HG03280 (cell line): ENCODE measurements at regions not wholly inside any gene's neighbourhood (a gene's known extent, or its start where the extent isn't known, plus 50 kb on each side); places are given as distances from the start of the nearest gene placed in this dataset.
A peak's percentile ranks its signal among the peaks of the same experiment; 100 is the strongest.

Experiments
- ATAC-seq: cut with Tn5 transposase; IDR thresholded peaks from one replicate; pipeline ENCODE4 v1.9.1; 2021; ENCODE audit warnings: mild to moderate bottlenecking, moderate library complexity; ENCODE audit not compliant: unreplicated experiment

DNA sequence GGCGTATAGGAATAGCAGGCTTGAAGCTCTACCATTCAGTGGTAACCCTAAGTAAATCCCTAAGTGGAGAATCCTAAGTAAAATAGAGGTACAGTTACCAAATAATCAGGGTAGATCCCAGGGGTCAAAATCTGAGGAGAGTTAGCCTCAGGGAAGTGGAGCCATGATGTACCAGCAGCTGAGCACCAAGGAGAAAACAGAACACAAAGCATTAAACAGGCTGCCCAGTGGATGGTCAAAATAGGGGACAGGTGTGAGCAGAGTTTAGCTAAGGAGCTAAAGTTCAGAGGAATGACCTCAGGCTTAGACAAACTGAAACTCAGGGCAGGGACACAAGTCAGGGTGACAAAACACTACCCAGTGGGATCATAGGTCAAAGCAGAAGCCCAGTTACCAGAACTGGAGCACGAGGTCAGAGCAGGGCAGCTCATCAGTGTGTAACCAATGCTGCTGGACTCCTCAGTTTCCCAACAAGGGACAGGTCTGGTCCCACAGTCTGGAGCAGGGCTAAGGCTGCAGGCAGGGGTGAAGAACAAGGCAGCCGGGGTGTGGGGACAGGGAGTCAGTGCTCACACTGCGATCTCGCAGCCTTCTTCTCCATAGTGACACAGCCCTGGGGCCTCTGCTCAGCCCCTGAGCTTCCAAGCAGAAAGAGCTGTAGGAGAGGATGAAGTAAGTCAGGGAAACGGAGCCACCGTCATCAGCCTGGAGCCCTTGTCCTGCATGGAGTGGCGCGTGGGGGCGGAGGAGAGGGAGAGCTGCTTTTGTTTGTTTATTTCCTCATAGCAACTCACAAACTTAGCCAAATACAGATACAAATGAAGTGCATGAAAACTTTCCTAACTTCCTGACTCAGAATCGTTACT lies 264.0 kb downstream of the MREG start:
- no peak for ATAC-seq

GRCh38 chr2:215748446-215748845 lies 264.9 kb downstream of the MREG start:
- ATAC-seq, result no peak

DNA sequence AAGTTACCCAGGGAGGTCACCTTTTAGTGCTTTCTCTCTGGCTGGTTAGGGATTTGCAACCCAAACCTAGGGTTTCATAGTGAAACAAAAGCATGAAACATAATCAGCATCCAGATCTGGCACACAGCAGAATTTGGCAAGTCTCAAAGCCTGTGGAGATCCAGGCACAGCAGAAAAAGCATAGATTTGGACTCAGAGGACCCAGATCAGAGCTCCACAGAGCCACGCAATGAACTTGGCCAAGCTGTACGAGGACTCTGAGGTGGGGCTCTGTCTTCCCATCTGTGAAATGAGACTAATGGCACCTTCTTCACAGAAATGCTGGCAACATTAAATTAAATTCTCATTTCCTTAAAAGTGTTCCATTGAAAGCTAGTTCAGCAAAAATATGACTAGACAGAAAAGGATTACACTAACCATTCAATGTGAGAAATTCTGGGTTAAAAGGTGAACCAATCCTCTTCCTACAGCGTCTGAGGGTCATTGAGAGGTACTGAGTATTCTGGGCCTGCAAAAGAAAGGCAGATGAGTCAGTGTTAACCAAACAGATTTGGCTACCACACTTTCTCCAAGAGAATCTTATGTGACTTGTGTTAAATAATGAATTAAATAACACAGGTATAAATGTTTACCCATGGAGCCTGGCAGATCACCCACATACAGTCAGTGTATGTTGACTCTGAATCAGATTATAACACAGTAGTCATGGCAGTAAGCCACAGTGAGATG lies 266.3 kb downstream of the MREG start:
- ATAC-seq, result no peak

- ATAC-seq, result no peak
Observed at GRCh38 chr2:215746226-215746886, 267.0 kb downstream of the MREG start.

DNA sequence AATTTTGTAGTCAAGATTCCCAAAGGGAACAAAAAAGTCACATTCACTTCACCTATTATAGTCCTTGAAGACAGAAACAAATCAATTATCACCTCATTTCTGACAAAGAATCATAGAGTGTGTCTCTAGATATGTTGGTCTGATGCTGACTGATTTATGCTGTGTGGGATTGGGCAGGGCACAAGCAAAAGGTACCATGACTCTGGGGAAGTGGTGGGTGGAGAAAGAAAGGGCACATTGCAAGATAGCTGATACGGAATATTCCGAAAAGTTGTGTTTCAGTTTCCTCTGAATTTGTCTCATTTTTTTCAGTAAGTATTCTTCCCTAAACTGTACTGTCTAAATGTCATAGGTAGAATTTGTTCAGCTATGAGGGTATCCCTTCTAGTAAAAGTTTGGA lies 268.0 kb downstream of the MREG start:
- no peak for ATAC-seq

- no peak for ATAC-seq
Observed at GRCh38 chr2:215744514-215744913, 268.8 kb downstream of the MREG start.

GRCh38 chr2:215743066-215743465 lies 270.3 kb downstream of the MREG start:
- ATAC-seq, result no peak

GRCh38 chr2:215742021-215742420 lies 271.3 kb downstream of the MREG start:
- ATAC-seq, result no peak

DNA sequence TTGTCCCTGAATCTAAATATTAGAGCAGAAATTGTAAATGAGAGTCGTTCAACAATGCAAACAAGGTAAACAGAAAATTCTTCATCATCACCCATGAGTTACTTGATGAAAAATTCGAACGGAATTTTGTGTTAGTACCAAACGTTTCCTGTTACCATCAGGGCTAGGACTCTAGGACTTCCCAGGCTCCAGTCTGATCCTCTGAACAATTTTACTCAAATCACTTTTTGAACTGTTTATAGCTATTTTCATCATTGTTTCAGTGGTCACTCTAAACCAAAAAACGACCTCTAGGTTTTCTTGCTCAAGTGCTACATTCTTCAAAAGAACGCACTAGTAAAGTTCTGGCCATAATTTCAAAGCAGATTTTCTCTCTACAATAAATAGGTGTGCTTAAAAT lies 273.3 kb downstream of the MREG start:
- no peak for ATAC-seq

GRCh38 chr2:215738351-215738750 lies 275.0 kb downstream of the MREG start:
- ATAC-seq, result no peak

GRCh38 chr2:215737477-215737876 lies 275.9 kb downstream of the MREG start:
- no peak for ATAC-seq

- ATAC-seq, result no peak
Observed at GRCh38 chr2:215736653-215737290, 276.6 kb downstream of the MREG start.

DNA sequence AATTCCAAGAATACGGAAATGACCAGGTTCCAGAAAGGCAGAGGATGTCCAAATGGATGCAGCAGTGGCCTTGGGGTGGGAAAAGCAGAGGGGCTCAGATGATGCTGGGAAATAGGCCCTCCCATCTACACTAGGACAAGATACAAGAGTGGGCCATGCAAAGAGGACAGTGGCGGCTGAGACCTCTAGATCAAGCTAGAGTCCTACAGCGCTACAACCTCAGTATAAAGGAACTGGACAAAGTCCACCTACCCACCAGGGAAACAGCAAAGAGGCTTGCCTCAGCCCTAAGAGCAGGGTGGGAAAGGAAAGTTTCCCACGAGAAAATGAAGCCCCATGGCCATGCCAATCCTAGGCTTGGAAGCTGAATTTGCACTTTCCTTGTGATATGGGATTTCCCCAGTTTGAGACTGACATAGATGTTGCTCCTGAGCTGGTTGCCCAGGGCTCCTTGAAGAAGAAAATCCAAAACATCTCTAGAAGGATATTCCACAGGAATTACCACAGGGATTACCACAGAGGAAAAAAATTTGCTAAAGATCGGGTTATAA lies 282.2 kb downstream of the MREG start:
- ATAC-seq, result no peak

DNA sequence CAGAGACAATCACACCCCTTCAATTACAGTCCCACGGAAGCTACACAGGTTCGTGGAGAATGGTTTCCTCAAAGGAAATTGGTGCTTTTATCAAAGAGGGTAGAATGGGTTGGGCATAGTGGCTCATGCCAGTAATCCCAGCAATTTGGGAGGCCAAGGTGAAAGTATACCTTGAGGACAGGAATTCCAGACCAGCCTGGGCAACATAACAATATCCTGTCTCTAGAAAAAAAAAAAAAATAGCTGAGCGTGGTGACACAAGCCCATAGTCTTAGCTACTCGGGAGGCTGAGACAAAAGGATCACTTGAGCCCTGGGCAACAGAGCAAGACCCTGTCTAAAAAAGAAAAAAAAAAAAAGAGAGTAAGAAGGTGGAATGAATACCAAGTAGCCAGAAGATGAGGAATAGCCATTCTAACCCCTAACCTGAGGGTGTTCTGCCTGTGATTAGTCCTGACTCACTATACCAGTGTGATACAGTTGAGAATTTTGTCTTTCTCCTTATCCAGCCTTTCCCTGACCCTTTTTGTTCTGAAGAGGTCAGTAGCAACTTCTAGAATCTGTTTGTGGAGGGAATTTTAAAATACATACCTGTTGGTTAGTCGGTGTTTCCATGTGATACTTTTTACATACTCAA lies 283.2 kb downstream of the MREG start:
- no peak for ATAC-seq

DNA sequence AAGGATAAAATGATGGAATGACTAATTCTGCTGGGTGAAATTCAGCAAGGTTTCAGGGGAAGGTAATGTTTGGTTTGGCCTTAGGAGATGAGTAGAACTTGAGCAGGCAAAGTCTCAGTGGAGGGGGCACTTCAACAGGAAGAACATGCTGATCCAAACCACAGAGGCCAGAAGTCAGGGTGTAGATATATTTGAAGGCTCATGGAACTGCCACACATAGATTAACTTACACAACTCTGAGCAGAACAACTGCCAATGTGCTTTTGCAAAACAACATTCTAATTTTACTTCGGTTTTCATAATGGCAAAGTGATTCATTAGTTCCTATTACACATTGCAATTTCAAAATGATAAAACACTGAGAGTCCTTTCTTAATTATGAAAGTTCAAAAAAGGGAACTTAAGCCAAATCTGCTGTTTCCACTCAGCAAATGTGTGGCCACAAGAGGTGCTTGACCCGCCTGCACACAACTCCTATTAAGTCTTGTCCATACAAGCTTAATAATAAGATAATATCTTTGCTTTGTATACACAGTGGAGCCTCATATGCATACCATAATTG lies 284.8 kb downstream of the MREG start:
- ATAC-seq, result peak; percentile 63

DNA sequence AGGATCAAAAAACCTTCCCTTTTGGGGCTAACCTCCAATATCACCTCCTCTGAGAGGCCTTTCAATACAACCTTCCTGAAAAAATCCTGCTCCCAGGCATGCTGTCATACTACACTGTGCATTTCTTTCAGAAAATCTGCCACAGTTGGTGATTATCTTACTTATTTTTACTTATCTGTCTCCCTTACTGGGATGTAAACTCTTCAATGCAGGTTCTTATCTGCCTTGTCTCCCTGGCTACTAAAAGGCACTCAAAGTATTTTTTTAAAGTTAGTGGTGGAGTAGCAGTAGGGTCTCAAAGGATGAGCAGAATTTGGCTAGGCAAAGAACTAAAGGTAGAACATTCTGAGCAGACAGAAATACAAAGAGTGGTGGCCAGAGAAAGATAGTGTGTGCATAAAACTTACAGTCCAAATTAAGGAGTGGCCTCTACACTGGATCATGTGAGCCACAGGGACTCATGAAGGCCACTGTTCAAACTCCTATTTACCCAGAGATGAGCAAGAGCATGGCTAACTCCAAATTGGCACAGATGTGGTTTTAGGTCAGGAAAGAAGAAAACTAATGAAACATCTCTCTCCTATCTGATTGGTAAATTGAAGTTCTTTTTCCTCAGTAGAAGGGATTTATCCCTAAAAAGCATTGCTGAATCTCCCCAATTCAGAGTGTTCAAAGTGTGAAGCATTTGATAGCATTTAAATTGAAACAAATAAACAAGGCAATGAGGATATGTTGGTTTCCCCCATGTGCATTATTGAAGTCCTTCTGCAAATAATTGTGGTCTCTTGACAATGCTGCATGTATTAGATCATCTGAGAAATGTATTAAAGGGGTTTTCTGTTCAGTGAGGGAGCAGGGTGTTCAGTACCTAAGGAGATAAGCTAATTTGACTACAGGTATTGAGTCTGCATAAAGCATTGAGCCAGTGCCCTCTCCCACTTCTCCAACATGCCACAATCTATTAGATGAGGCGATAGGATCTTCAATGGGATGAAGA lies 285.5 kb downstream of the MREG start:
- no peak for ATAC-seq

- no peak for ATAC-seq
Observed at GRCh38 chr2:215726070-215726469, 287.3 kb downstream of the MREG start.

- no peak for ATAC-seq
Observed at GRCh38 chr2:215724146-215724545, 288.3 kb upstream of the FN1 start.

DNA sequence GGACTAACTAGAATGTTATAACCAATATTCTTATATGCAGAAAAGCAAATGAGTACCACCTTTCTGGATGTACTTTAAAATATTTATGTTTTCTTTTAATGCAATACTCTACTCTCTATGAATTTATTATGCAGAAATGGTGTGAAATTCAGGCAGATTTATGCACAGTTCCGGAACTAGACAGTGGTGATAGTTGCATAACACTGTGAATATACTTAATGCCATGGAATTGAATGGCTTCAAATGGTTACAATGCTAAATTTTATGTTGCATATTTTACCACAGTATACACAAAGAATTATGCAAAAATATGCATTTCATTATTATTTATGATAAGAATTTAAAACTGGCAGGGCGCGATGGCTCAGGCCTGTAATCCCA lies 287.8 kb upstream of the FN1 start:
- ATAC-seq, result no peak
